Lower leg skin (tissue), 4 donors: ENCODE measurements at regions not wholly inside any gene's neighbourhood (a gene's known extent, or its start where the extent isn't known, plus 50 kb on each side); places are given as distances from the start of the nearest gene placed in this dataset.
A peak's percentile ranks its signal among the peaks of the same experiment; 100 is the strongest.

Experiments used
- DNase-seq, 2 donors: peaks; one replicate each; pipeline ENCODE4 v3.0.0-alpha.2; 2019; ENCODE audit warnings: low spot score in 2 of 2
- H3K4me3 ChIP-seq: fragments of 200-600 bp; sonication (generic); 2 replicates; pipeline ENCODE4 v1.5.1; 2017; ENCODE audit warnings: mild to moderate bottlenecking, low read depth; ENCODE audit not compliant: poor library complexity, severe bottlenecking
- CTCF ChIP-seq, 3 donors: fragments of 450-650 bp; IDR thresholded peaks; one replicate each; pipeline ENCODE4 v1.5.1; 2016; ENCODE audit warnings: antibody characterized with exemption in 3 of 3, mild to moderate bottlenecking in 3 of 3, moderate library complexity in 2 of 3
- POLR2A ChIP-seq, 2 donors: fragments of 450-650 bp; IDR thresholded peaks; one replicate each; pipeline ENCODE4 v1.6.1; 2016 to 2017; ENCODE audit warnings: antibody characterized with exemption in 2 of 2, mild to moderate bottlenecking in 1 of 2, moderate library complexity in 1 of 2
- WGBS, 2 donors: methylation state at CpG; one replicate each; pipeline ENCODE4 v1.1.5; 2018; 5-methylcytosine and 5-hydroxymethylcytosine counted together
- intact Hi-C: fragments of 100-400 bp; cut with DNase I; formaldehyde crosslinking; loops from one replicate; pipeline ENCODE4 v1.15.0; 2023; ENCODE audit warnings: low total_unique reads

GRCh38 chr2:15736396-15737180 is 144.9 kb downstream of the DDX1 start:
- TF ChIP-seq CTCF (IDR thresholded peaks at IDR 0.05) (no peak), POLR2A (IDR thresholded peaks at IDR 0.05) (no peak)
- intact Hi-C loops, result no loop called here
- WGBS, 2 donors, result 88 to 95% methylated on average over 4 of the region's 4 CpGs
- peak in 1 of 2 donors; percentile 49 for DNase-seq
- no peak overlapping the region for H3K4me3 ChIP-seq

- H3K4me3 ChIP-seq, result no peak overlapping the region
- 92 to 96% methylated on average over 5 of the region's 5 CpGs for WGBS, 2 donors
- no peak for TF ChIP-seq CTCF (IDR thresholded peaks at IDR 0.05)
- no peak for TF ChIP-seq POLR2A (IDR thresholded peaks at IDR 0.05)
- intact Hi-C loops, result no loop called here
- DNase-seq, result peak in 1 of 2 donors; percentile 15
These were observed 145.9 kb downstream of the DDX1 start for GRCh38 chr2:15737314-15738224.

GRCh38 chr2:15738225-15738546 is 146.5 kb downstream of the DDX1 start:
- TF ChIP-seq POLR2A (IDR thresholded peaks at IDR 0.05), result no peak
- no peak for TF ChIP-seq CTCF (IDR thresholded peaks at IDR 0.05)
- no peak overlapping the region for H3K4me3 ChIP-seq
- intact Hi-C loops, result no loop called here
- WGBS, 2 donors, result 92% methylated on average over 7 of the region's 7 CpGs
- DNase-seq, result peak in 1 of 2 donors; percentile 9

- TF ChIP-seq POLR2A (IDR thresholded peaks at IDR 0.05) (no peak), CTCF (IDR thresholded peaks at IDR 0.05) (no peak)
- no peak for DNase-seq
- no peak overlapping the region for H3K4me3 ChIP-seq
- 91 to 99% methylated on average over 5 of the region's 5 CpGs for WGBS, 2 donors
- intact Hi-C loops, result no loop called here
These were observed 147.3 kb downstream of the DDX1 start for GRCh38 chr2:15738943-15739342.

GRCh38 chr2:15744820-15745219 is 153.2 kb downstream of the DDX1 start:
- TF ChIP-seq CTCF (IDR thresholded peaks at IDR 0.05) (no peak), POLR2A (IDR thresholded peaks at IDR 0.05) (no peak)
- H3K4me3 ChIP-seq, result no peak overlapping the region
- 94 to 96% methylated on average over 5 of the region's 5 CpGs for WGBS, 2 donors
- DNase-seq, result peak in 1 of 2 donors; percentile 18
- intact Hi-C loops, result no loop called here
